DOHH2 (cell line): ENCODE measurements at regions not wholly inside any gene's neighbourhood (a gene's known extent, or its start where the extent isn't known, plus 50 kb on each side); places are given as distances from the start of the nearest gene placed in this dataset.

Experiments
- CTCF ChIP-seq: fragments of 200-600 bp; sonication (generic); IDR thresholded peaks from one replicate; pipeline ENCODE4 v1.5.1; 2014; ENCODE audit warnings: antibody characterized with exemption, mild to moderate bottlenecking, low read depth, low read length; ENCODE audit not compliant: poor library complexity, severe bottlenecking
- EZH2phosphoT487 ChIP-seq: fragments of 200-600 bp; sonication (generic); IDR thresholded peaks from 2 replicates; pipeline ENCODE4 v1.6.1; 2017; ENCODE audit warnings: borderline replicate concordance, mild to moderate bottlenecking, antibody characterized with exemption, low read length, moderate library complexity, mixed read lengths

GRCh38 chr20:11780765-11781369 lies 136.8 kb upstream of the BTBD3 start:
- TF ChIP-seq CTCF = no peak
- no peak for TF ChIP-seq EZH2phosphoT487
